AG10803 (cell line): ENCODE measurements at regions not wholly inside any gene's neighbourhood (a gene's known extent, or its start where the extent isn't known, plus 50 kb on each side); places are given as distances from the start of the nearest gene placed in this dataset.
A peak's percentile ranks its signal among the peaks of the same experiment; 100 is the strongest.

Source experiments
- DNase-seq: peaks from one replicate; pipeline ENCODE4 v3.0.0; 2010; ENCODE audit warnings: low read depth
- H3K4me3 ChIP-seq: 2 replicates; pipeline ENCODE4 v1.5.1; 2011; ENCODE audit warnings: mild to moderate bottlenecking, low read length, control low read depth
- CTCF ChIP-seq: conservative IDR thresholded peaks from 2 replicates; pipeline ENCODE4 v1.5.1; 2011; ENCODE audit warnings: mild to moderate bottlenecking, low read length, control low read depth, inconsistent platforms

- no peak for DNase-seq
- no peak overlapping the region for H3K4me3 ChIP-seq
- TF ChIP-seq CTCF = no peak
These were observed 65.8 kb downstream of the CHST2 start for GRCh38 chr3:143185401-143185800.

- no peak for TF ChIP-seq CTCF
- no peak for DNase-seq
- H3K4me3 ChIP-seq = no peak overlapping the region
These were observed 67.5 kb downstream of the CHST2 start for GRCh38 chr3:143187111-143187510.

GRCh38 chr3:143188881-143189280 is 69.3 kb downstream of the CHST2 start:
- TF ChIP-seq CTCF = no peak
- DNase-seq = no peak
- H3K4me3 ChIP-seq = no peak overlapping the region

- H3K4me3 ChIP-seq = no peak overlapping the region
- no peak for DNase-seq
- no peak for TF ChIP-seq CTCF
These were observed 70.5 kb downstream of the CHST2 start for GRCh38 chr3:143190101-143190500.

GRCh38 chr3:143192193-143192592 is 72.6 kb downstream of the CHST2 start:
- TF ChIP-seq CTCF = no peak
- DNase-seq = no peak
- H3K4me3 ChIP-seq = no peak overlapping the region

GRCh38 chr3:143200001-143200924 is 80.7 kb downstream of the CHST2 start:
- peak; percentile 21 for DNase-seq
- H3K4me3 ChIP-seq = no peak overlapping the region; the same call in 1 of the 2 replicates
- no peak for TF ChIP-seq CTCF

GRCh38 chr3:143201045-143201444 is 81.5 kb downstream of the CHST2 start:
- no peak for TF ChIP-seq CTCF
- H3K4me3 ChIP-seq = no peak overlapping the region
- DNase-seq = peak; percentile 21
